HG02938 (cell line): ENCODE measurements at regions not wholly inside any gene's neighbourhood (a gene's known extent, or its start where the extent isn't known, plus 50 kb on each side); places are given as distances from the start of the nearest gene placed in this dataset.

Experiments used
- ATAC-seq: cut with Tn5 transposase; IDR thresholded peaks from one replicate; pipeline ENCODE4 v1.9.1; 2021; ENCODE audit warnings: mild to moderate bottlenecking, moderate library complexity; ENCODE audit not compliant: unreplicated experiment

- ATAC-seq = no peak
These were observed 183.6 kb upstream of the MGAT5 start for GRCh38 chr2:134070281-134070741.

DNA sequence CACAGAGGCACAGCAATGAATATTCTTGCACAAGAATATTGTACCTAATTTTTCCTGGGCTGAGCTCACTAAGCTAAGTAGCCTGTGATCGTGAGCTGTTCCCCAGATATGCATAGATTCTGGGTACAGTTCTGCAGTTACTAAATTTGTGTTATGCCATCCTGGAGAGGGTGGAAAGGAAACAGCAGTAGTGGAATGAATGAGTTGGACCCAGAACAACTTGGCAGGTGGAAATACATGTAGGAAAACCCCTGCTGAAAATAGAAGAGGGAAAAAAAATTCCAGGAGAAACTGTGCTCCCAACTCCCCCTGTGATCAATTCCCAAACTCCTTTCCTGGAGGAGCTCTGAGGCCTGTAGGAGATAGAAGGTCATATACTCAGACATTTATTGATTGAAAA is 181.5 kb upstream of the MGAT5 start:
- no peak for ATAC-seq

DNA sequence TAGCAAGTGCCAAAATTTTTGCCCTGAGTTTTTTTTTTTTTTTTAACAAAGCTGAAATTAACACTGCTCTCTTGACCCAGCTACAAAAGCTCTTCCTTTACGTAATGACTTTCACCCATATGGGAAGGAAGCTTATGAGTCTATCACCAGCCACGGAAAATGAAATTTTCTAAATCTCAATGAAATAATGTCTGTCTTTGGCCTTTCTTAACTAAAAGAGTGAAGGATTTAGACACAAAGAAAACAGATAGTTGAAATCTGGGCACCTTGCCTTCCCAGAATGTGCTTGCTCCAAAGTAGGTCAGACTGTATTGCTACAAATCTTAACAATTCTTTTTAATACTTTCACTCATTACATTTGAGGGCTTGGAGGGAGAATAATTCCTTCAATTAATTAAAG is 180.8 kb upstream of the MGAT5 start:
- no peak for ATAC-seq

GRCh38 chr2:134074619-134075018 is 179.3 kb upstream of the MGAT5 start:
- no peak for ATAC-seq

DNA sequence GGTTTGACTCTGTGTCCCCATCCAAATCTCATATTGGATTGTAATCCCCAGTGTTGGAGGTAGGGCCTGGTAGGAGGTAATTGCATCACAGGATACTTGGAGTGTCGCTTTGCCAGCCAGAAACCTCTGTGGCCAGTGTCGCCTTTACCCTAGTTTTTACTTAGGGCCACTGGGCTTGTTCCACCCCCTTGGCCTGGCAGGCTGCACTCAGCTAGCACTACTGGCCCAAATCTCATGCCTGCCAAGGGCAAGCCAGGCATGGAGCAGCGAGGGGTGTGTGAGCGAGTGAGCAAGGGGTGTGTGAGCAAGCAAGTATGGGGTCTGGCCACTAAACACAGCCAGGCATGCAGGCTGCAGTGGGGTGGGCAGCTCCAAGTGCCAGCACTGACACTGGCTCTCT is 178.7 kb upstream of the MGAT5 start:
- ATAC-seq = no peak

DNA sequence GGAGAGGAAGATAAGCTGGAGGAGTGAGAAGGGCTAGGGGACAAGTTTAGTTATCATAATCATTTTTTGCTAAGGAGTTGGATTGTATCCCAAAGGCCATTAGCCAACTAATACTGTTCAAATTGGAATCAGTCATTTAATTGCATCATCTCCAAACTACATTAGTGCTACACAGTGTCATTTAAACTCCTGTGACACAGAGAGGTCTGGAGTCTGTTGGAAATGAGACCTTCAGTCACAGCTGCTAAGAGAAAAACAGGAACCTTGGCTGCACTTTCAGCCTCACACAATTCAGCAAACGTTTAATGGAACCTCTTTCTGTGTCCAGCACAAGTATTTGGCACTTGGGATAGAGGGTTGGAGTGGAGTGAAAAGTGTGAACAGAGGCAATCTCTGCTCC is 175.5 kb upstream of the MGAT5 start:
- ATAC-seq = no peak

- ATAC-seq = peak; percentile 94
These were observed 174.5 kb upstream of the MGAT5 start for GRCh38 chr2:134079373-134079772.

GRCh38 chr2:134080386-134081089 is 173.3 kb upstream of the MGAT5 start:
- no peak for ATAC-seq

DNA sequence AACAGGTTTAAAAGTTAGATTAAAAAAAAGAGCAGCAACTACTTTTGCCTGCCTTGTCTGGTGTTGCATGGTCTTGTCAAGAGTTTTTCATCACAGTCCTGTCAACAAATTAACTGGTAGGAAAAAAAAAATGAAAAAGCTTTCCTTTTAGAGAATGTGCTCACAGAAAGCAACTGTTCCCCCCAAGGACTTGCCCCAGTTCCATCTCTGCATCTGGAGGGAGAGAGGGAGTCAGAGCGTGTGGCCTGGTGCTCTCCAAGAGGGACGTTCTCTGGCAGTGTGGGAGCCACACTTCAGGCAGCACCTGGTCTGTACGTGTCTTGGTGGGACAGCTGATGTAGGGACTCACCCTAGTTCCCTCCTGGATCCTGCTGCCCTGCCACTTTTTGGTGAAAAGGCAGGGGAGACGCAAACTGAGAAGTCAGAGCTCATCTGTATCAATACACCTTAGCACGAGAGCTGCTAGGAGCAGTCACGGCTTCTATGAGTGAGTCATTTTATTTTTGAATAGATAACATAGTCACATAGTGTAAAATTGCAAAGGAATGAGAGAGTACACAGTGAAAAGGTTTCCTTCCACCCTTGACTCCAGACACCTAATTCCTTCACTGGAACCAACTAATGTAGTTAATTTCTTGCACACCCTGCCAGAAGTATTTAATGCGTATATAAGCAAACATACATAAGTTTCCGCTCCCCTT is 172.5 kb upstream of the MGAT5 start:
- ATAC-seq = no peak

GRCh38 chr2:134083548-134083947 is 170.3 kb upstream of the MGAT5 start:
- ATAC-seq = no peak

DNA sequence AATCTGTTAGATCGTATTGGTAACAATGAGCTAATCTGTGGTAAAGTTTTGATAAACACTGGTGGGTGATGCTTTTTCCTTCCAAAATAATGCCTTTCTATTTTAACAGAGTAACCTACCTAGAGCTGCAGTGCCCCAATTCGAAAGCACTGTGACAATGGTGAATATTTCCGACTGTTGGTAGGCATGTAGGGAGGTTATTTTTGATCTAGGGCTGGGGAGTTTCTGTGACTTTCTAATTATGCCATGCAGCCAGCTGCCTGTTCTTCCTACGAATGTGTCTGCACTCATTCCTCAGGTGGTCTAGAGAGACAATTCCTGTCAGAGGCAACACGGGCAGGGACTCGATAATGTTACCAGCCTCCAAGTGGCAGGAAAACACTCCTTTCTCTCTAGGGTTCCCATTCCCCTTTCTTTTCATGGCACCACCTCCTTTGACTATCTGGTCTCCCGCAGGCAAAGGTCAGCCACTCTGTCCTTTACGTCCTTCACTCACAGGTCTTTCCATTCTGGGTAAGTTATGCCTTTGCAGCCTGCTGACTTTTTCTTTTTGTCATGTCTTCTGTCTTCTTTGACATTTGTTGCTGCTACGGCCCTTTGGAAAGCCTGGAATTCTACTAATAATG is 167.2 kb upstream of the MGAT5 start:
- ATAC-seq = no peak

DNA sequence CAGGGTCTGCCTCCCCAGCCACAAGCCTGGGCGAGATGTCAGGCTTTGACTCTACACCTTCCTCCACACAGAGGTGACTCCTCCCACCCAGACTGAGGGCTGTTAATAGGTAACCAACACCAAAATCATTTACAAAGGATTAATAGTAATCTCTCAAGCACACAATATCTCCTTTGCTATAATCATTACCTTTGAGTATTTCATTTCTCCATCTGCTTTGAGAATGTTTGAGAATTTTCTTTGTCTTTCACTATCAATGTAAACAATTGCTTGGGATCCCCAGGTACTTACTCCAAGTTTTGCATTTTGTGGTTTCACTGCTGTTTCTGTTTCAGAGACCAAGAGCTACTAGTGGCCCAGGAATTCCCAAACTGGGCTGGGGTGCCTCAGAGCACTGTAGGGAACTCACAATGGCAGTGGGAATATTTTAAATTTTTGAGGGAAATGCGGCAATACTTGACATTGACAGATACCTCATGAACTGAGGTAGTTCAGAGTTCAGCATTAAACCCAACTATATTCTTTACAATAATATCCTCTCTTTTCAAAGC is 166.4 kb upstream of the MGAT5 start:
- peak; percentile 84 for ATAC-seq

- no peak for ATAC-seq
These were observed 164.4 kb upstream of the MGAT5 start for GRCh38 chr2:134089454-134089853.

DNA sequence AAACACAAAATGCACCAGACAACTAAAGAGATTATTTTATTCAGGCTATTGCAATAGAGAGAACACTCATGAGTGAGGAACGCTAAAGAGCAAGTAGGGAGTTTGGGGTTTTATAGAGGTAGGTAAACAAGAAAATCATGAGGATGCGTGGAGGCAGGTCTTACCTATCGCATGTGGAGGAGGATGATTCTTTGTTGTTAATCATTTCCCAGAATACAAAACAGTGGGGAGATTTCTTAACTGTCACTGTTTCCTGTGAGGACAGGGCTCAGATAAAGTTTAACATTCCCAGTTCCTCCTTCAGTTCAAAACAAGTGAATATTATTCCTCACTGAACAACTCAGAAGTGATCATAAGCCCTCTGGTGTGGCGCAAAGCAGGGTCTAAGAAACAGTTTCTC is 156.1 kb upstream of the MGAT5 start:
- ATAC-seq = no peak

DNA sequence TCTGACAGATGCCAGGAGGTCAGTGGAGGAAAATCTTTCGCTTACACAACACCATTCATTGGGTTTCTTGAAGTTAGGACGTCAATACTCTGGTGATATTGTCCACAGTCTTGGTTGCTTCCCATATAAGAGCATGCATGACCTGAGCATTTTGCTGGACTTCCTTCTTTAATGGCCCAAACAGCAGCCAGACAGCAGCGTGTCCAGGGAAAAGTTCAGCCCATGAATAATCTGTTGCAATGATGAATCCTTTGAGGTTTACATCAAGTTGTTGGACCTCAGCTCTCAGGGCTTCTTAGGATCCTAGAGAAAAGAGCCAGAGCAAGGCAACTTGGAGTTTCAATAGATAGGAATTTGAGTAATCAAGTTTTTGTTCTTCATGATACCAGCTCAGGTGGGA is 155.6 kb upstream of the MGAT5 start:
- ATAC-seq = no peak

DNA sequence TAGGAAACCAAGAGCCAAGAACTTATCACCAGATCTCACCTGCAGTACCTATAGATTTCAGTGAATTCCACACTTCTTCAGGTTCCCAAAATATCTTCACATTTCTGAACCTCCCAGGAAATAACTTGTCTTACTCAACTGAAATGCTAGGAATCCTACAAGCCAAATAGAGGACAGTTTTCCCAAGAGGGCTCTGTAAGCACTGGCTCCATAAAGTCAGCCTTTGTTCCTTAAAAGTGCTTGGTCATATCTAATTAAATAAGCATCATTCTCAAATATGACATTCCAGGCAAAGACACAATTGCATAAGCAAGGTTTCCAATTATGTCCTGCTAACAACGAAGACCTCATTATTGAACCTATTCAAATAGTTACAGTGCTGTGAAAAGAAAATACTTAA is 154.6 kb upstream of the MGAT5 start:
- ATAC-seq = no peak

DNA sequence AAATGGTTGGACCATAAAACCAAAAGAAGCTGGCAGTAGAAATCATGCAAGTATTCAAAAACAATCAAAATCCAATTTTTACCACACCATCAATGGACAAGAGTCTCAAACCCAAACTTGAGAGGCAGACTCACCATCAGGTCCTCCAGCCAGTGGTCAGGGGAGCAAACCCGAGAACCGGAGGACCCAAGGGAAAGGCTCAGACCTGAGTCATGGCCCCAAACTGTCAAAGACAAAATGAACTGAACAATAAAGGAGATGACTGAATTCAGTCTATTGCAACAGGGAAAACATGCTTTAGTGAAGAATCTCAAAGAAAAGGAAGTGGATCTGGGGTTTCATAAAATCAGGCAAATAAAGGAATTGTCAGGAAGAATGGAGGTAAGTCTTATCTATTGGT is 150.7 kb upstream of the MGAT5 start:
- no peak for ATAC-seq

GRCh38 chr2:134104754-134105153 is 149.1 kb upstream of the MGAT5 start:
- ATAC-seq = no peak

DNA sequence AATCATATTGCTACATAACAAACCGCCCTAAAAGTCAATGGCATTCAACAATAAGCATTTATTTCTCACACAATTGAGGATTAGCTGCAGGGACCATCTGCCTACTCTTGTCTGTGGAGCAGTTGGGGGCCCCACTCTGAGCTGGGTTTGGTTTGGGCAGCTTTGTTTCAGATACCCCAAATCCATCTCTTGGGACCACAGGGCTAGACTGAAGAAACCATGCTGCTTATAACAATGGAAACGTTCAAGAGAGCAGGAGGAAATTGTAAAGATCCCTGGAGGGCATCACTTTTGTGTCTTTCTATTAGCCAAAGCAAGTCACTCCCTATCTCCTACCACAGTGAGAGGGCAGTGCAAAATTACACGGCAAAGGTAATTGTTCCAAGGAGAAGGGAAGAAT is 146.5 kb upstream of the MGAT5 start:
- ATAC-seq = no peak

GRCh38 chr2:134108113-134108512 is 145.8 kb upstream of the MGAT5 start:
- no peak for ATAC-seq

DNA sequence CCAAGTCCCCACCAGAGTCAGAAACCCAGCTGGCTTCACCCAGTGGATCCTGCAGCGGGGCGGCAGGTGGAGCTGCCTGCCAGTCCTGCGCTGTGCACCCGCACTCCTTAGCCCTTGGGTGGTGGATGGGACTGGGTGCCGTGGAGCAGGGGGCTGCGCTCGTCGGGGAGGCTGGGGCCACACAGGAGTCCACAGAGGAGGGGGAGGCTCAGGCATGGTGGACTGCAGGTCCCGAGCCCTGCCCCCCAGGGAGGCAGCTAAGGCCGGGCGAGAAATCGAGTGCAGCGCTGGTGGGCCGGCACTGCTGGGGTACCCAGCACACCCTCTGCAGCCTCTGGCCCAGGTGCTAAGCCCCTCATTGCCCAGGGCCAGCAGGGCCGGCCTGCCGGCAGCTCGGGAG is 144.6 kb upstream of the MGAT5 start:
- no peak for ATAC-seq

- ATAC-seq = no peak
These were observed 144.1 kb upstream of the MGAT5 start for GRCh38 chr2:134109725-134110124.
